ENCODE measurements at regions not wholly inside any gene's neighbourhood (a gene's known extent, or its start where the extent isn't known, plus 50 kb on each side); places are given as distances from the start of the nearest gene placed in this dataset.

GRCh38 chr15:69897471-69898237 lies 200.1 kb downstream of the TLE3 start:
- no peak overlapping the region for H3K27ac ChIP-seq (ENCODE audit: low read depth, low read length)
- no peak overlapping the region for H3K4me3 ChIP-seq (ENCODE audit: low read depth, low read length)
- POLR2A ChIA-PET: no interaction called here
- TF ChIP-seq, protein P1, sequence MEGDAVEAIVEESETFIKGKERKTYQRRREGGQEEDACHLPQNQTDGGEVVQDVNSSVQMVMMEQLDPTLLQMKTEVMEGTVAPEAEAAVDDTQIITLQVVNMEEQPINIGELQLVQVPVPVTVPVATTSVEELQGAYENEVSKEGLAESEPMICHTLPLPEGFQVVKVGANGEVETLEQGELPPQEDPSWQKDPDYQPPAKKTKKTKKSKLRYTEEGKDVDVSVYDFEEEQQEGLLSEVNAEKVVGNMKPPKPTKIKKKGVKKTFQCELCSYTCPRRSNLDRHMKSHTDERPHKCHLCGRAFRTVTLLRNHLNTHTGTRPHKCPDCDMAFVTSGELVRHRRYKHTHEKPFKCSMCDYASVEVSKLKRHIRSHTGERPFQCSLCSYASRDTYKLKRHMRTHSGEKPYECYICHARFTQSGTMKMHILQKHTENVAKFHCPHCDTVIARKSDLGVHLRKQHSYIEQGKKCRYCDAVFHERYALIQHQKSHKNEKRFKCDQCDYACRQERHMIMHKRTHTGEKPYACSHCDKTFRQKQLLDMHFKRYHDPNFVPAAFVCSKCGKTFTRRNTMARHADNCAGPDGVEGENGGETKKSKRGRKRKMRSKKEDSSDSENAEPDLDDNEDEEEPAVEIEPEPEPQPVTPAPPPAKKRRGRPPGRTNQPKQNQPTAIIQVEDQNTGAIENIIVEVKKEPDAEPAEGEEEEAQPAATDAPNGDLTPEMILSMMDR (IDR thresholded peaks at IDR 0.05; ENCODE audit: low read depth, low read length): no peak
- no peak for DNase-seq (ENCODE audit: low read depth, low spot score)
- CTCF ChIA-PET: no interaction called here
- no peaks in the 10 kb centered on the region for H3K9me3 ChIP-seq (ENCODE audit: control insufficient read depth, insufficient read depth, low read length)
- peaks cover 45% of the 10 kb centered on the region for H3K27me3 ChIP-seq (ENCODE audit: control insufficient read depth, insufficient read depth, low read length)

GRCh38 chr15:69898243-69898642 lies 199.5 kb downstream of the TLE3 start:
- no peak overlapping the region for H3K27ac ChIP-seq (ENCODE audit: low read depth, low read length)
- ChIA-PET CTCF (no interaction called here), POLR2A (no interaction called here)
- H3K27me3 ChIP-seq (ENCODE audit: control insufficient read depth, insufficient read depth, low read length): peaks cover 42% of the 10 kb centered on the region
- no peaks in the 10 kb centered on the region for H3K9me3 ChIP-seq (ENCODE audit: control insufficient read depth, insufficient read depth, low read length)
- TF ChIP-seq, protein P1 (IDR thresholded peaks at IDR 0.05; ENCODE audit: low read depth, low read length): no peak
- H3K4me3 ChIP-seq (ENCODE audit: low read depth, low read length): no peak overlapping the region
- DNase-seq (ENCODE audit: low read depth, low spot score): no peak

GRCh38 chr15:69902414-69903062 lies 195.2 kb downstream of the TLE3 start:
- TF ChIP-seq, protein P1 (IDR thresholded peaks at IDR 0.05; ENCODE audit: low read depth, low read length): no peak
- Histone ChIP-seq H3K27me3 (ENCODE audit: control insufficient read depth, insufficient read depth, low read length) (peaks cover 15% of the 10 kb centered on the region), H3K4me3 (ENCODE audit: low read depth, low read length) (no peak overlapping the region), H3K9me3 (ENCODE audit: control insufficient read depth, insufficient read depth, low read length) (no peaks in the 10 kb centered on the region), H3K27ac (ENCODE audit: low read depth, low read length) (no peak overlapping the region)
- DNase-seq (ENCODE audit: low read depth, low spot score): no peak
- POLR2A ChIA-PET: no interaction called here
- CTCF ChIA-PET: no interaction called here

DNA sequence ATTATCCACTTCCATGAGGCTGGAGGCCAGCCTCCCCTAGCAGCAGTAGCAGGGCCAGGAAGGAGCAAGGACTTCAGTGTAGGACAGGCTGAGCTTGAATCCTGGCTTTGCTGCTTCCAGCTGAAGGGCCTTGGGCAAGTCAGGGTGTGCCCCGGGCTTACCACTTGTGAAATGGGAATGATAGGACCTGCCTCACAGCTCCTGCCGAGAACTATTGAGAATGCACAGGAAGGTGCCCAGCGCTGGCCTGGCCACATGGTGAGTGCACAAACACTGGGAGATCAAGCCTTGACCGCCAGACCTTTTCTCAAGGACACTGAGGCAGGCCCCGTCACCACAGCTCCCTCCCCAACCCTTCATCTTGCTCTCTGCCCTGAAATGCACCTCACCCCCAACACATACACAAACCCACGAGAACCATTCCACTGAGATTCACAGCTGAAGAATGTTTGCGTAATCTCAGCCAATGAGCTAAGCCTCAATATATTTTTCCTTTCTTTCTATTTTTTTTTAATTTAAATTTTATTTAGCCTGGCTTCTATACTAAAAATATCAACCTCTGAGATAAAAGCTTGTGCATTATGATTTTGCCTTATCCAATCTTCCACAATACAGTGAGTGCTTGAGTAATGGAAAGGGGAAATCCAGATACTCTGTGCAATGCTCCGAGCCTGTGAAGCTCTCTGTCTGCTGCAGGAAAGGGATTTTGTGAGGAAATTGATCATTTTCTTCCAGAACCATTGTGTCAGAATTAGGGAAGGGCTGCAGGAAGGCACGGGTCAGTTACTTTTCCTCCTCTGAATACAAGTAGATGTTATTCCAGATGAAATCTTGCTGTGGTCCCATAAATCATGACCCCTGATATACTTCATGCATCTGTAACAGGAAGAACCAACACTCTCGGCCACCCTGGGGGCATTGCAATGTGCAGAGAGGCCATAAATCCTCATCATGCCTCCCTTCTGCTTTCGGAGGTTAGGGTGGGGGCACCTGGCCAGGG lies 193.9 kb downstream of the TLE3 start:
- H3K9me3 ChIP-seq (ENCODE audit: control insufficient read depth, insufficient read depth, low read length): no peaks in the 10 kb centered on the region
- ChIA-PET CTCF (interaction anchor here (0.5 kb wide), 1 partner anchor 176 kb away, joined by 3 read pairs; no protein-coding TSS in a partner anchor), POLR2A (no interaction called here)
- no peak overlapping the region for H3K27ac ChIP-seq (ENCODE audit: low read depth, low read length)
- DNase-seq (ENCODE audit: low read depth, low spot score): no peak
- H3K27me3 ChIP-seq (ENCODE audit: control insufficient read depth, insufficient read depth, low read length): peaks cover 9% of the 10 kb centered on the region
- no peak overlapping the region for H3K4me3 ChIP-seq (ENCODE audit: low read depth, low read length)
- TF ChIP-seq, protein P1 (IDR thresholded peaks at IDR 0.05; ENCODE audit: low read depth, low read length): no peak

All from AG04450 (cell line).